ENCODE measurements at regions not wholly inside any gene's neighbourhood (a gene's known extent, or its start where the extent isn't known, plus 50 kb on each side); places are given as distances from the start of the nearest gene placed in this dataset.

- DNase-seq (ENCODE audit: low read depth), result no peak
These were observed 296.8 kb upstream of the TPM1 start for GRCh38 chr15:62745621-62746225.

GRCh38 chr15:62748196-62748595 lies 294.4 kb upstream of the TPM1 start:
- DNase-seq (ENCODE audit: low read depth), result no peak

- no peak for DNase-seq (ENCODE audit: low read depth)
These were observed 293.3 kb upstream of the TPM1 start for GRCh38 chr15:62749036-62749815.

GRCh38 chr15:62750471-62750870 lies 292.1 kb upstream of the TPM1 start:
- DNase-seq (ENCODE audit: low read depth), result no peak

GRCh38 chr15:62752657-62753517 lies 289.7 kb upstream of the TPM1 start:
- DNase-seq (ENCODE audit: low read depth), result no peak

- DNase-seq (ENCODE audit: low read depth), result no peak
These were observed 288.9 kb upstream of the TPM1 start for GRCh38 chr15:62753518-62754221.

GRCh38 chr15:62756326-62756994 lies 286.1 kb upstream of the TPM1 start:
- no peak for DNase-seq (ENCODE audit: low read depth)

- no peak for DNase-seq (ENCODE audit: low read depth)
These were observed 285.6 kb upstream of the TPM1 start for GRCh38 chr15:62756995-62757360.

GRCh38 chr15:62757535-62757934 lies 285.0 kb upstream of the TPM1 start:
- DNase-seq (ENCODE audit: low read depth), result no peak

- no peak for DNase-seq (ENCODE audit: low read depth)
These were observed 284.2 kb upstream of the TPM1 start for GRCh38 chr15:62758126-62758951.

GRCh38 chr15:62758952-62759349 lies 283.6 kb upstream of the TPM1 start:
- no peak for DNase-seq (ENCODE audit: low read depth)

GRCh38 chr15:62760538-62760937 lies 282.0 kb upstream of the TPM1 start:
- DNase-seq (ENCODE audit: low read depth), result no peak

GRCh38 chr15:62765916-62766315 lies 276.6 kb upstream of the TPM1 start:
- no peak for DNase-seq (ENCODE audit: low read depth)

- no peak for DNase-seq (ENCODE audit: low read depth)
These were observed 275.9 kb upstream of the TPM1 start for GRCh38 chr15:62766599-62766998.

- no peak for DNase-seq (ENCODE audit: low read depth)
These were observed 272.9 kb upstream of the TPM1 start for GRCh38 chr15:62769604-62770003.

GRCh38 chr15:62770111-62770660 lies 272.4 kb upstream of the TPM1 start:
- DNase-seq (ENCODE audit: low read depth), result no peak

GRCh38 chr15:62770752-62771151 lies 271.8 kb upstream of the TPM1 start:
- DNase-seq (ENCODE audit: low read depth), result no peak

GRCh38 chr15:62771234-62771633 lies 271.3 kb upstream of the TPM1 start:
- DNase-seq (ENCODE audit: low read depth), result no peak

- DNase-seq (ENCODE audit: low read depth), result no peak
These were observed 269.0 kb upstream of the TPM1 start for GRCh38 chr15:62773369-62774165.

- no peak for DNase-seq (ENCODE audit: low read depth)
These were observed 266.6 kb upstream of the TPM1 start for GRCh38 chr15:62775932-62776331.
